KOPT-K1 (cell line): ENCODE measurements at regions not wholly inside any gene's neighbourhood (a gene's known extent, or its start where the extent isn't known, plus 50 kb on each side); places are given as distances from the start of the nearest gene placed in this dataset.

Experiments used
- H3K27ac ChIP-seq: fragments of 200-600 bp; sonication (generic); 2 replicates; pipeline ENCODE4 v1.5.1; 2016; ENCODE audit warnings: antibody characterized with exemption, mild to moderate bottlenecking, low read depth, low read length; ENCODE audit not compliant: poor library complexity, severe bottlenecking
- H3K36me3 ChIP-seq: fragments of 200-600 bp; sonication (generic); 2 replicates; pipeline ENCODE4 v1.5.1; 2017; ENCODE audit warnings: antibody characterized with exemption, mild to moderate bottlenecking, low read length, moderate library complexity; ENCODE audit not compliant: insufficient read depth
- H3K9me3 ChIP-seq: fragments of 200-600 bp; sonication (generic); 2 replicates; pipeline ENCODE4 v1.5.1; 2017; ENCODE audit warnings: antibody characterized with exemption, low read length, mild to moderate bottlenecking; ENCODE audit not compliant: insufficient read depth, poor library complexity, severe bottlenecking

- Histone ChIP-seq H3K27ac (no peak overlapping the region), H3K9me3 (no peaks in the 10 kb centered on the region), H3K36me3 (no peaks in the 10 kb centered on the region)
Observed at GRCh38 chr5:73265641-73266040, 92.6 kb downstream of the TMEM174 start.

- Histone ChIP-seq H3K9me3 (no peaks in the 10 kb centered on the region), H3K27ac (no peak overlapping the region), H3K36me3 (no peaks in the 10 kb centered on the region)
Observed at GRCh38 chr5:73264631-73265030, 91.6 kb downstream of the TMEM174 start.

DNA sequence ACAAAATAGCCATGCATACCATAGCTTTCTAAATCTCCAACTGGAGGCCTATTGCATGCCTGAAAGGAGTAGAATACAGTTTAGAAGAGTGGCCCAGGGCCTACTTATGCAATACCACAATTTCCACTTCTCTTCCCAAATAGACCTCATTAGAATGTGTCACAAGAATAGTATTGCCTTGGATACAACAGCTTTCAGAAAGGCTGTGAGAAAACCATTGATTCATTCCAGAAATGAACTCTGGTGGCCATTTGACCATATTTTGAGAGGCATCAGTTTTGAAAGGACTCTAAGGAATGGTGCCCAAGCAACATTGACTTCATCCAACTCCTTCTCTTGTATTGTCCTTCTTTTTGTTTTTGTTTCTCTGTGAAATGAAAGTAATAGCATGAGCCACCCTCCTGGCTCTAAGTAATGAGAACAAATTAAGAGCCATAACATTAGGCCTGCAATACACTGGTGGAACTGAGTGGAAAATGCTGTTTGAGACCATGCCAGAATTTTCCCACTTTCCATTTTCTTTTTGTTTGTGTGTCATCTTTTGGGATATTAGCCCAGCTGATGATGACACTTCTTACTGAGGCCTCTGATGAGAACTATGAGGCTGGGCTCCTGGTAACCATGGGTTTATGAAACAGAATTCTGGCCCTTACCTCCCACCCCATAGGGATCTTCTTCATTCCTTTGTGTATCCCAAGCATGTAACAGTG lies 90.2 kb downstream of the TMEM174 start:
- no peak overlapping the region for H3K27ac ChIP-seq
- H3K36me3 ChIP-seq = no peaks in the 10 kb centered on the region
- no peaks in the 10 kb centered on the region for H3K9me3 ChIP-seq

GRCh38 chr5:73256862-73257261 lies 83.9 kb downstream of the TMEM174 start:
- peaks cover 7% of the 10 kb centered on the region for H3K9me3 ChIP-seq
- no peak overlapping the region for H3K27ac ChIP-seq
- H3K36me3 ChIP-seq = no peaks in the 10 kb centered on the region

- H3K36me3 ChIP-seq = no peaks in the 10 kb centered on the region
- peaks cover 7% of the 10 kb centered on the region for H3K9me3 ChIP-seq
- no peak overlapping the region for H3K27ac ChIP-seq
Observed at GRCh38 chr5:73256462-73256861, 83.5 kb downstream of the TMEM174 start.

DNA sequence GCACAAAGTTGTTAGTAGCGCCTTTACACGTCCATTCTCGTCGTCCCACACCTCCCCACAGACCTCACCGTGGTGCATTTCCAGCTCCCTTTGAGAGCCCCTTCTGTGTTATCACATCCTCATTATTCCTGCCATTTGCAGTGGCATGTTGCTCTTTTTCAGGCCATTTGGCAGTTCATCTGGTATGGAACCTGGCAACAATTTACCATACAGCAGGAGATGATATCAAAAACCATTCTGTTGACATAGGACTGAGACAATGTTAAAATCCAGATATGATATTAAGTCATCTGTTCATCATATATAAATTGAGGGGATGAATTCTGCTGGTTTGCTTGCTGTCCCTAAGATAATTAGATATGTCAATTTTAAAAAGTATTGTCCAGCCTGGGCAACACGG lies 83.0 kb downstream of the TMEM174 start:
- Histone ChIP-seq H3K9me3 (peaks cover 7% of the 10 kb centered on the region), H3K27ac (no peak overlapping the region)

GRCh38 chr5:73254642-73255041 lies 81.6 kb downstream of the TMEM174 start:
- H3K27ac ChIP-seq = no peak overlapping the region
- no peaks in the 10 kb centered on the region for H3K36me3 ChIP-seq
- peaks cover 7% of the 10 kb centered on the region for H3K9me3 ChIP-seq

More for the DNA sequence above, 83.0 kb downstream of the TMEM174 start:
- H3K36me3 ChIP-seq = no peaks in the 10 kb centered on the region

DNA sequence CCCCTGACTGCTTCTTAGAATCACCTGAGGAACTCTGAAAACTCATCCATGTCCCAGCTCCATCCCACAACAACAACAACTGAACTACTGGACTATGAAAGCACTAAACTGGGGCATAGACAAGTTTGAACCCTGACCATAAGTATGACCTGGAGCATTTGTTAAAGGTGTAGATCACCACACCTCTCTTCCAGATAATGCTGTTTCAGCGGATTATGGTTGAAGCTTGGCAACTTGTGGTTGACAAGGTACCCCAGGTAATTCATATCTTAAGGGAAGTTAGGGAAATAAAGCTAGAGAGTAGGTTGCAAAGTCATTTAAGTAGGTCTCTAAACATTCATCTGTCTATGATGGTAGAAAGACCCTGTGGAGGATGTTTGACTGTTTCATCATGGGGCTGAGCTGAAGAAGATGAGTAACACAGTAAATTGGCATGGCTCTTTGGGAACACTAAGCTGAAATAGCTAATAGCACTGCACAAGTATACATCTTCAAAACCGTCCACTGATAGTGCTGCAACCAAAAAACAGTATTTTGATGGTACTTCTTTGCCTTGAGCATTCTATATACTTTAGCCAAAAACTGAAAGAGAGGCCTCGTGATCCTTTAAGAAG lies 80.2 kb downstream of the TMEM174 start:
- Histone ChIP-seq H3K36me3 (no peaks in the 10 kb centered on the region), H3K9me3 (peaks cover 7% of the 10 kb centered on the region), H3K27ac (no peak overlapping the region)

DNA sequence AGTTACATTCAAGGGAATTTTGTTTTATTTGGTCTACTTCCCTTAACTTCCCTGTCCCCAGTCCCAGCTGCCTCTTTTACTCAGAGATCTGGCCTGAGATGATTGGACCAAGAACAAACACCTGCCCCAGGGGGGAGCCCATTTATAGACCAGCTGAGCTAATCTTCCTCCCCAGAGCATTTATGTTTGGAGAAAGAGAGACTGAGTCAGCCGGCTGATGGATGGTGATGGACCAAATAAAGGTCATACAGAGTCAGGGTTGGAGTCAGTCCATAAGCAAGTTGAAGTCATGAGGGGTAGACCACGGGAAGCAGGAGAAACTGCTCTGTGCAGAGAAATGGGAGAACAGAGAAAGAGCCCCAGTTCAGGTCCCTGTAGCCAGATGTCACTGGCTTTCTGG lies 77.7 kb downstream of the TMEM174 start:
- H3K36me3 ChIP-seq = no peaks in the 10 kb centered on the region
- H3K9me3 ChIP-seq = no peaks in the 10 kb centered on the region

GRCh38 chr5:73242735-73243134 lies 69.7 kb downstream of the TMEM174 start:
- H3K9me3 ChIP-seq = no peaks in the 10 kb centered on the region
- H3K36me3 ChIP-seq = no peaks in the 10 kb centered on the region
- H3K27ac ChIP-seq = no peak overlapping the region

More for the DNA sequence above, 77.7 kb downstream of the TMEM174 start:
- no peak overlapping the region for H3K27ac ChIP-seq

- no peaks in the 10 kb centered on the region for H3K36me3 ChIP-seq
- no peak overlapping the region for H3K27ac ChIP-seq
- no peaks in the 10 kb centered on the region for H3K9me3 ChIP-seq
Observed at GRCh38 chr5:73238873-73239272, 65.9 kb downstream of the TMEM174 start.

GRCh38 chr5:73236541-73237128 lies 63.6 kb downstream of the TMEM174 start:
- no peak overlapping the region for H3K27ac ChIP-seq
- peaks cover 10% of the 10 kb centered on the region for H3K9me3 ChIP-seq
- no peaks in the 10 kb centered on the region for H3K36me3 ChIP-seq

DNA sequence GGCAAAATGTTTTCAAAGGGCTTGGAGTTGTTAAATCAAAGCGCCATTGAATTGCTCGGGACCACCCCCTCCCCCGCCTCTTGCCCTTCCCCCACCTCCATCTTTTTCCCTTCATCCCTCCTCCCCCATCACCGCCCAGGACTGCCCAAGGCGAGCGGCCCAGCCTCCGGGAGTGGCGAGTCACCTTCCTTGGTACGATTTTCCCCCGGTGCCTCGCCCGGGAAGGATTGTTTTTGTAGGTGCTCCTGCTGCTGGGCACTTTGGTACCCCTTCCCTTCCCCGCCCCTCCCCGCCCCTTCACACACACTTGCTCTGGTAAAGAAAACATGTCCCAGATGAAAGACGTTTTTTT lies 61.2 kb downstream of the TMEM174 start:
- Histone ChIP-seq H3K27ac (no peak overlapping the region), H3K9me3 (peaks cover 10% of the 10 kb centered on the region), H3K36me3 (no peaks in the 10 kb centered on the region)

DNA sequence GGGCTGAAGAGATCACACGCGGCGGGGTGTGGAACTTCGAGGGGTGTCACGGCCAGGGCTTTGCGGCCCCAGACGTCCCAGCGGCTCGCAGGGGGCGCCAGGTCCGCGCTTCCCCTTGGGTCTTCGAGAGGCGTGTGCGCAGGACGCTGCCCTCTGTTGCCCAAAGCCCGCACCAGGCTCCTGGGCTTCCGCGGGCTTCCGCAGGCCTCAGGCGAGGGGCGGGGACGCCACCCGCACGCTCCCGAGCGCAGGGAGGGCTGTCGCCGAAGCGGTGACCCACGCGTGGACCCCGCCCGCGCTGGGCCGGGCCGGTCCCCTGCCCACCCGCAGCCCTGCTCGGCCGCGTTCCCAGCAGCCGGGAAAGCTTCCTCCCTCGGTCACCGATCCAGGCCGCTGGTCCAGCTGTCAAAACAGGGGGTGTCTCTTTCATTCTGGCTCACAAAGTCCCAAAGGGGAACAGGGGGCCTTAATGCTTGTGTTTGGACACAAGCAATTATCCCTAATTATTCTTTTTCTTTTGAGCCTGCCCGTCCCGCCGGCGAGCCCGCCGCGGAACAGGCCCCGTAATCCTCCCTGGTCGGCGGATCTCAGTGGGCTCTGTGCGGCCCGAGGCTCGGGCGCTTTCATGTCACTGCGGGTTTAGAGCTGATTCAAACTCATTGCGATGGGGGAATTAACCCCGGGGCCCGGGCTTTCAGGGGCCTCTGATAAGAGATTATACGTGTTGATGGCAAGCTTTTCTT lies 60.6 kb downstream of the TMEM174 start:
- Histone ChIP-seq H3K36me3 (no peaks in the 10 kb centered on the region), H3K27ac (no peak overlapping the region), H3K9me3 (peaks cover 10% of the 10 kb centered on the region)

DNA sequence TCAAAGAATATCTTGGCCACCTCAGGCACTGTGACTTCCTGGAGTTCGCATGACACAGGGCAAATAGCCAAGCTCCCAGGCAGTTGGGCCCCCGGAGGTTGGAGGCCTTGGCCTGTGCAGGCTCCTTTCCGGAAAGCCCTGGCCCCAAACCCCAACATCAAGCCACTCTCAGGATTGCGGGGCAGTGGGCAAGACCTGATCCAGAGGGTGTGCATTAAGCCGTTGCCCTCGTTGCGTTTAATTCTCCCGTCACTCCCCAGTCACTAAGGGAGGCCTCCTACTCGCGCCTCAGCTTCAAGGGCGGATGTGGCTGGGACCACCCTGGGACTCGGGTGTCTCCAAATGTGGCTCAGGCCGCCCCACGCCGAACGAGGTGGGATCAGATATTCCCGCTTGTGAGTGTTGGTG lies 60.1 kb downstream of the TMEM174 start:
- H3K9me3 ChIP-seq = peaks cover 10% of the 10 kb centered on the region
- no peak overlapping the region for H3K27ac ChIP-seq
- no peaks in the 10 kb centered on the region for H3K36me3 ChIP-seq
